ENCODE measurements at regions not wholly inside any gene's neighbourhood (a gene's known extent, or its start where the extent isn't known, plus 50 kb on each side); places are given as distances from the start of the nearest gene placed in this dataset.

DNA sequence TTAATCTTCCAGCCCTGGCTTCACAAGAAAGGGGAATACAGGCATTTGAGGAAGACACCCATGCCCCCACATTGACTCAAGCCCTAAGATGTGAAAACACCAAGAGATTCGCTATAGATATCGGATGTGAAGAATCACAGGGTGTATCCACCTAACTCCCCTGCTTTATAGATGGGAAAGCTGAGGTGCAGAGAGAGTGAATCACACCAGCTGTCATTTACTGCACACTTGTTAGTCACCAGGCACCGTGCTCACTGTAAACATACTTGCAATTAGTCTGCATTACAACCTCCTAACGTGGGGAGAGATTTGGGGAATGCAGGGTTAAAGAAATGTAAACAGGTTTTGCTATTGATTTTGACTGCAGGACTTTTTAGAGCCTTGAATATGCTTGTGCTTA is 325.5 kb downstream of the C16orf95 start:
- no peak for DNase-seq (ENCODE audit: low read depth, low spot score)
- Histone ChIP-seq H3K36me3 (ENCODE audit: control insufficient read depth in 2 of 2, insufficient read depth in 2 of 2, low read length in 1 of 2) (no peaks in the 10 kb centered on the region), H3K27ac (ENCODE audit: control insufficient read depth, insufficient read depth) (no peak overlapping the region), H3K79me2 (ENCODE audit: control insufficient read depth, insufficient read depth, low read length) (no peaks in the 10 kb centered on the region), H3K9ac (ENCODE audit: control insufficient read depth, insufficient read depth, low read length) (no peak overlapping the region), H3K9me3 (replicated peaks; ENCODE audit: control insufficient read depth, insufficient read depth, low read length) (no peaks in the 10 kb centered on the region), H4K20me1 (ENCODE audit: control insufficient read depth, insufficient read depth) (no peaks in the 10 kb centered on the region), H3K4me2 (ENCODE audit: control insufficient read depth, insufficient read depth) (no peak overlapping the region), H2AFZ (ENCODE audit: control insufficient read depth, low read depth, low read length) (no peak overlapping the region), H3K27me3 (replicated peaks in 1 of 2; ENCODE audit: control insufficient read depth in 2 of 2, insufficient read depth in 2 of 2, low read length in 1 of 2) (no peaks in the 10 kb centered on the region; a peak in 1 of 4 replicates), H3K4me1 (ENCODE audit: control insufficient read depth, insufficient read depth, low read length) (no peaks in the 10 kb centered on the region), H3K4me3 (no peak overlapping the region)
- BruUV-seq (replicated peaks): no TSS peak
- in situ Hi-C loops (cut with MboI) (no loop called here), intact Hi-C loops (cut with micrococcal nuclease; ENCODE audit: unreplicated experiment) (no loop called here)
- no peak for ATAC-seq
- ChIA-PET RAD21 (ENCODE audit: unreplicated experiment) (no interaction called here), CTCF (no interaction called here), POLR2A (no interaction called here), SMC1A (ENCODE audit: uncharacterized antibody, unreplicated experiment) (no interaction called here)
- TF ChIP-seq KLF5 (IDR thresholded peaks at IDR 0.05; ENCODE audit: partially characterized antibody) (no peak), NFXL1 (IDR thresholded peaks at IDR 0.05; ENCODE audit: borderline replicate concordance) (no peak)
- no peak for FAIRE-seq
- 34% methylated on average over 4 of the region's 4 CpGs for WGBS (ENCODE audit: insufficient coverage, insufficient replicate concordance, low lambda C conversion rate, missing lambda C conversion rate)

DNA sequence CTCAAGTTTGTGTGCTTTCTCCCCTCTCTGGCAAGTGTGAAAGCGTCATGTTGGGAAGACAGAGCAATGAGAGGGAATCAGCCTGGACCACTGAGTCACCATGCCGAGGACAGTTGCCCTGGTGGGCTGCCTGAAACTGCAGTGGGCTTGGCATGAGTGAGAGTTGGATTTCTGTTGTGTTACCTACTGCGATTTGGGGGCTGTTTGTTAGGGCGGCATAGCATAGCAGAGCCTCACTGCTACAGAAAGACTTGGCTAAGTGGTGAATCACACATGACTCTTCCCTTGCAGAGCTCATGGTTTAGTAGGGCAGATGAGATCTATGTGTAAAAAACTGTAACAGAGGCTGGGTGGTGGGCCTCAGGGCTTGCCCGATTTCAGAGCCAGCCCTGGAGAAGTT is 324.6 kb downstream of the C16orf95 start:
- H4K20me1 ChIP-seq (ENCODE audit: control insufficient read depth, insufficient read depth): no peaks in the 10 kb centered on the region
- no peak for ATAC-seq
- no TSS peak for BruUV-seq (replicated peaks)
- no peaks in the 10 kb centered on the region for H3K9me3 ChIP-seq (replicated peaks; ENCODE audit: control insufficient read depth, insufficient read depth, low read length)
- H3K4me1 ChIP-seq (ENCODE audit: control insufficient read depth, insufficient read depth, low read length): no peaks in the 10 kb centered on the region
- POLR2A ChIA-PET: no interaction called here
- no peaks in the 10 kb centered on the region; a peak in 1 of 4 replicates for H3K27me3 ChIP-seq (replicated peaks in 1 of 2; ENCODE audit: control insufficient read depth in 2 of 2, insufficient read depth in 2 of 2, low read length in 1 of 2)
- in situ Hi-C loops (cut with MboI): no loop called here
- H3K4me3 ChIP-seq: no peak overlapping the region
- no peaks in the 10 kb centered on the region for H3K79me2 ChIP-seq (ENCODE audit: control insufficient read depth, insufficient read depth, low read length)
- RAD21 ChIA-PET (ENCODE audit: unreplicated experiment): no interaction called here
- SMC1A ChIA-PET (ENCODE audit: uncharacterized antibody, unreplicated experiment): no interaction called here
- 19% methylated on average over 5 of the region's 5 CpGs for WGBS (ENCODE audit: insufficient coverage, insufficient replicate concordance, low lambda C conversion rate, missing lambda C conversion rate)
- no peak for DNase-seq (ENCODE audit: low read depth, low spot score)
- CTCF ChIA-PET: no interaction called here
- TF ChIP-seq SMC3 (IDR thresholded peaks at IDR 0.05; ENCODE audit: borderline replicate concordance, low read length) (no peak), NFXL1 (IDR thresholded peaks at IDR 0.05; ENCODE audit: borderline replicate concordance) (no peak), TCF7 (IDR thresholded peaks at IDR 0.05; ENCODE audit: borderline replicate concordance) (no peak), KLF5 (IDR thresholded peaks at IDR 0.05; ENCODE audit: partially characterized antibody) (no peak)
- no peaks in the 10 kb centered on the region for H3K36me3 ChIP-seq (ENCODE audit: control insufficient read depth in 2 of 2, insufficient read depth in 2 of 2, low read length in 1 of 2)
- no peak overlapping the region for H3K27ac ChIP-seq (ENCODE audit: control insufficient read depth, insufficient read depth)
- no peak overlapping the region for H2AFZ ChIP-seq (ENCODE audit: control insufficient read depth, low read depth, low read length)
- intact Hi-C loops (cut with micrococcal nuclease; ENCODE audit: unreplicated experiment): no loop called here
- H3K4me2 ChIP-seq (ENCODE audit: control insufficient read depth, insufficient read depth): no peak overlapping the region
- FAIRE-seq: no peak
- no peak overlapping the region for H3K9ac ChIP-seq (ENCODE audit: control insufficient read depth, insufficient read depth, low read length)
